ENCODE measurements at regions not wholly inside any gene's neighbourhood (a gene's known extent, or its start where the extent isn't known, plus 50 kb on each side); places are given as distances from the start of the nearest gene placed in this dataset.

- no peaks in the 10 kb centered on the region for H3K9me3 ChIP-seq (ENCODE audit: insufficient read depth, low read depth, low read length)
- H3K4me3 Mint-ChIP-seq (ENCODE audit: unreplicated experiment) = no peak overlapping the region
- H2AFZ ChIP-seq (ENCODE audit: low read depth, low read length) = no peak overlapping the region
- no peak overlapping the region for H3K4me2 ChIP-seq (ENCODE audit: low read length)
- H3K27me3 ChIP-seq (ENCODE audit: insufficient read depth, low read length) = no peaks in the 10 kb centered on the region
- H3K79me2 ChIP-seq (ENCODE audit: insufficient read depth, low read length) = no peaks in the 10 kb centered on the region
- FAIRE-seq (no peak), DNase-seq (ENCODE audit: low read depth) (no peak)
- peaks cover 3% of the 10 kb centered on the region for H3K9me3 Mint-ChIP-seq (ENCODE audit: unreplicated experiment)
- H3K9ac ChIP-seq (ENCODE audit: low read length) = no peak overlapping the region
- TF ChIP-seq CTCF (IDR thresholded peaks at IDR 0.05; ENCODE audit: insufficient read depth, low read depth, low read length) = no peak
- TF ChIP-seq EZH2 (IDR thresholded peaks at IDR 0.05; ENCODE audit: insufficient read depth, low read length) = no peak
- H3K36me3 Mint-ChIP-seq (ENCODE audit: low read depth, unreplicated experiment) = no peaks in the 10 kb centered on the region
- no peak overlapping the region for H3K27ac Mint-ChIP-seq (ENCODE audit: unreplicated experiment)
- no peaks in the 10 kb centered on the region for H3K4me1 Mint-ChIP-seq (ENCODE audit: low read depth, unreplicated experiment)
- no peaks in the 10 kb centered on the region for H3K36me3 ChIP-seq (ENCODE audit: insufficient read depth, low read length)
- H3K27ac ChIP-seq (ENCODE audit: low read depth, low read length) = no peak overlapping the region
- no peaks in the 10 kb centered on the region for H3K4me1 ChIP-seq (ENCODE audit: insufficient read depth, low read length)
- no peaks in the 10 kb centered on the region for H4K20me1 ChIP-seq (ENCODE audit: insufficient read depth, low read length)
- no peak overlapping the region for H3K4me3 ChIP-seq (ENCODE audit: insufficient read depth, low read depth, low read length)
- H3K27me3 Mint-ChIP-seq (ENCODE audit: low read depth, unreplicated experiment) = no peaks in the 10 kb centered on the region
Observed at GRCh38 chr20:42007251-42007650, 389.1 kb upstream of the CHD6 start.

- FAIRE-seq = no peak
Observed at GRCh38 chr20:42005211-42005610, 387.0 kb upstream of the CHD6 start.

More at GRCh38 chr20:42005211-42005610, 387.0 kb upstream of the CHD6 start:
- Histone ChIP-seq H3K9ac (ENCODE audit: low read length) (no peak overlapping the region), H3K9me3 (ENCODE audit: insufficient read depth, low read depth, low read length) (peaks cover 3% of the 10 kb centered on the region), H3K4me1 (ENCODE audit: insufficient read depth, low read length) (no peaks in the 10 kb centered on the region), H3K4me3 (ENCODE audit: insufficient read depth, low read depth, low read length) (no peak overlapping the region), H2AFZ (ENCODE audit: low read depth, low read length) (no peak overlapping the region), H3K79me2 (ENCODE audit: insufficient read depth, low read length) (no peaks in the 10 kb centered on the region), H3K27me3 (ENCODE audit: insufficient read depth, low read length) (no peaks in the 10 kb centered on the region), H4K20me1 (ENCODE audit: insufficient read depth, low read length) (no peaks in the 10 kb centered on the region), H3K4me2 (ENCODE audit: low read length) (no peak overlapping the region), H3K36me3 (ENCODE audit: insufficient read depth, low read length) (no peaks in the 10 kb centered on the region), H3K27ac (ENCODE audit: low read depth, low read length) (no peak overlapping the region)
- H3K36me3 Mint-ChIP-seq (ENCODE audit: low read depth, unreplicated experiment) = no peaks in the 10 kb centered on the region
- H3K4me3 Mint-ChIP-seq (ENCODE audit: unreplicated experiment) = no peak overlapping the region
- DNase-seq (ENCODE audit: low read depth) = no peak
- TF ChIP-seq CTCF (IDR thresholded peaks at IDR 0.05; ENCODE audit: insufficient read depth, low read depth, low read length) (no peak), EZH2 (IDR thresholded peaks at IDR 0.05; ENCODE audit: insufficient read depth, low read length) (no peak)
- no peaks in the 10 kb centered on the region for H3K4me1 Mint-ChIP-seq (ENCODE audit: low read depth, unreplicated experiment)
- H3K27ac Mint-ChIP-seq (ENCODE audit: unreplicated experiment) = no peak overlapping the region
- H3K27me3 Mint-ChIP-seq (ENCODE audit: low read depth, unreplicated experiment) = no peaks in the 10 kb centered on the region
- peaks cover 7% of the 10 kb centered on the region for H3K9me3 Mint-ChIP-seq (ENCODE audit: unreplicated experiment)
